ENCODE measurements at regions not wholly inside any gene's neighbourhood (a gene's known extent, or its start where the extent isn't known, plus 50 kb on each side); places are given as distances from the start of the nearest gene placed in this dataset.
"Not testable (repeated sequence)": the region's sequence is repeated elsewhere in the genome, so short reads cannot be mapped to it uniquely, and the experiment has no call there.

- CTCF ChIA-PET: no interaction called here
- H3K36me3 Mint-ChIP-seq (ENCODE audit: low read depth): no peaks in the 10 kb centered on the region
- H3K27me3 Mint-ChIP-seq (ENCODE audit: low read depth): no peaks in the 10 kb centered on the region
- DNase-seq (no peak), ATAC-seq (no peak)
- H3K4me3 Mint-ChIP-seq: no peak overlapping the region
- H3K9me3 Mint-ChIP-seq (ENCODE audit: insufficient read depth): peaks cover 4% of the 10 kb centered on the region
- H3K4me1 Mint-ChIP-seq (ENCODE audit: low read depth): no peaks in the 10 kb centered on the region
- POLR2A ChIA-PET: no interaction called here
- H3K27ac Mint-ChIP-seq: no peak overlapping the region
These were observed 914.5 kb downstream of the STIM2 start for GRCh38 chr4:27775156-27775555.

GRCh38 chr4:27779827-27780226 lies 919.2 kb downstream of the STIM2 start:
- ChIA-PET POLR2A (no interaction called here), CTCF (no interaction called here)
- no peak overlapping the region for H3K4me3 Mint-ChIP-seq
- H3K27ac Mint-ChIP-seq: no peak overlapping the region
- H3K27me3 Mint-ChIP-seq (ENCODE audit: low read depth): no peaks in the 10 kb centered on the region
- H3K4me1 Mint-ChIP-seq (ENCODE audit: low read depth): no peaks in the 10 kb centered on the region
- DNase-seq: no peak
- no peak for ATAC-seq
- H3K9me3 Mint-ChIP-seq (ENCODE audit: insufficient read depth): peaks cover 4% of the 10 kb centered on the region
- no peaks in the 10 kb centered on the region for H3K36me3 Mint-ChIP-seq (ENCODE audit: low read depth)

- DNase-seq: no peak
- no peaks in the 10 kb centered on the region for H3K4me1 Mint-ChIP-seq (ENCODE audit: low read depth)
- H3K27ac Mint-ChIP-seq: no peak overlapping the region
- no peaks in the 10 kb centered on the region for H3K27me3 Mint-ChIP-seq (ENCODE audit: low read depth)
- CTCF ChIA-PET: no interaction called here
- H3K36me3 Mint-ChIP-seq (ENCODE audit: low read depth): no peaks in the 10 kb centered on the region
- H3K9me3 Mint-ChIP-seq (ENCODE audit: insufficient read depth): no peaks in the 10 kb centered on the region
- POLR2A ChIA-PET: no interaction called here
- no peak for ATAC-seq
- H3K4me3 Mint-ChIP-seq: no peak overlapping the region
These were observed 926.6 kb downstream of the STIM2 start for GRCh38 chr4:27787195-27787594.

GRCh38 chr4:27789773-27790172 lies 929.1 kb downstream of the STIM2 start:
- H3K36me3 Mint-ChIP-seq (ENCODE audit: low read depth): no peaks in the 10 kb centered on the region
- no peaks in the 10 kb centered on the region for H3K4me1 Mint-ChIP-seq (ENCODE audit: low read depth)
- ChIA-PET CTCF (no interaction called here), POLR2A (no interaction called here)
- no peaks in the 10 kb centered on the region for H3K9me3 Mint-ChIP-seq (ENCODE audit: insufficient read depth)
- DNase-seq: no peak
- H3K27me3 Mint-ChIP-seq (ENCODE audit: low read depth): no peaks in the 10 kb centered on the region
- ATAC-seq: no peak
- H3K27ac Mint-ChIP-seq: no peak overlapping the region
- no peak overlapping the region for H3K4me3 Mint-ChIP-seq

- Mint-ChIP-seq H3K27me3 (ENCODE audit: low read depth) (no peaks in the 10 kb centered on the region), H3K9me3 (ENCODE audit: insufficient read depth) (no peaks in the 10 kb centered on the region), H3K27ac (no peak overlapping the region), H3K36me3 (ENCODE audit: low read depth) (no peaks in the 10 kb centered on the region), H3K4me3 (no peak overlapping the region), H3K4me1 (ENCODE audit: low read depth) (no peaks in the 10 kb centered on the region)
- CTCF ChIA-PET: no interaction called here
- DNase-seq (no peak), ATAC-seq (no peak)
- POLR2A ChIA-PET: no interaction called here
These were observed 930.3 kb downstream of the STIM2 start for GRCh38 chr4:27790911-27791310.

- Mint-ChIP-seq H3K4me3 (no peak overlapping the region), H3K4me1 (ENCODE audit: low read depth) (no peaks in the 10 kb centered on the region), H3K9me3 (ENCODE audit: insufficient read depth) (no peaks in the 10 kb centered on the region), H3K36me3 (ENCODE audit: low read depth) (no peaks in the 10 kb centered on the region), H3K27ac (no peak overlapping the region), H3K27me3 (ENCODE audit: low read depth) (no peaks in the 10 kb centered on the region)
- POLR2A ChIA-PET: no interaction called here
- ATAC-seq: no peak
- DNase-seq: no peak
- CTCF ChIA-PET: no interaction called here
These were observed 931.0 kb downstream of the STIM2 start for GRCh38 chr4:27791640-27792039.

- H3K4me3 Mint-ChIP-seq: no peak overlapping the region
- POLR2A ChIA-PET: no interaction called here
- H3K9me3 Mint-ChIP-seq (ENCODE audit: insufficient read depth): peaks cover 9% of the 10 kb centered on the region
- H3K27ac Mint-ChIP-seq: no peak overlapping the region
- CTCF ChIA-PET: no interaction called here
- ATAC-seq (no peak), DNase-seq (no peak)
- no peaks in the 10 kb centered on the region for H3K4me1 Mint-ChIP-seq (ENCODE audit: low read depth)
- no peaks in the 10 kb centered on the region for H3K27me3 Mint-ChIP-seq (ENCODE audit: low read depth)
- H3K36me3 Mint-ChIP-seq (ENCODE audit: low read depth): no peaks in the 10 kb centered on the region
These were observed 946.6 kb downstream of the STIM2 start for GRCh38 chr4:27807207-27807606.

- CTCF ChIA-PET: no interaction called here
- no peak overlapping the region for H3K27ac Mint-ChIP-seq
- H3K9me3 Mint-ChIP-seq (ENCODE audit: insufficient read depth): peaks cover 13% of the 10 kb centered on the region
- no peaks in the 10 kb centered on the region for H3K36me3 Mint-ChIP-seq (ENCODE audit: low read depth)
- POLR2A ChIA-PET: no interaction called here
- no peaks in the 10 kb centered on the region for H3K4me1 Mint-ChIP-seq (ENCODE audit: low read depth)
- no peak for DNase-seq
- no peaks in the 10 kb centered on the region for H3K27me3 Mint-ChIP-seq (ENCODE audit: low read depth)
- H3K4me3 Mint-ChIP-seq: no peak overlapping the region
- no peak for ATAC-seq
These were observed 951.3 kb downstream of the STIM2 start for GRCh38 chr4:27811948-27812347.

- H3K4me3 Mint-ChIP-seq; H3K27ac Mint-ChIP-seq; ATAC-seq; H3K4me1 Mint-ChIP-seq (ENCODE audit: low read depth); POLR2A ChIA-PET; CTCF ChIA-PET; H3K36me3 Mint-ChIP-seq (ENCODE audit: low read depth); H3K27me3 Mint-ChIP-seq (ENCODE audit: low read depth); DNase-seq: not testable (repeated sequence)
- peaks cover 13% of the 10 kb centered on the region for H3K9me3 Mint-ChIP-seq (ENCODE audit: insufficient read depth)
These were observed 952.6 kb downstream of the STIM2 start for GRCh38 chr4:27813226-27813625.

- CTCF ChIA-PET; H3K4me3 Mint-ChIP-seq; H3K4me1 Mint-ChIP-seq (ENCODE audit: low read depth); DNase-seq; ATAC-seq; H3K36me3 Mint-ChIP-seq (ENCODE audit: low read depth); H3K27me3 Mint-ChIP-seq (ENCODE audit: low read depth); POLR2A ChIA-PET; H3K27ac Mint-ChIP-seq: not testable (repeated sequence)
- peaks cover 18% of the 10 kb centered on the region for H3K9me3 Mint-ChIP-seq (ENCODE audit: insufficient read depth)
These were observed 953.2 kb downstream of the STIM2 start for GRCh38 chr4:27813699-27814425.

- Mint-ChIP-seq H3K4me1 (ENCODE audit: low read depth) (no peaks in the 10 kb centered on the region), H3K27me3 (ENCODE audit: low read depth) (no peaks in the 10 kb centered on the region)
These were observed 958.6 kb downstream of the STIM2 start for GRCh38 chr4:27819246-27819645.

GRCh38 chr4:27828843-27829242 lies 968.2 kb downstream of the STIM2 start:
- Mint-ChIP-seq H3K4me1 (ENCODE audit: low read depth) (no peaks in the 10 kb centered on the region), H3K4me3 (no peak overlapping the region), H3K27me3 (ENCODE audit: low read depth) (no peaks in the 10 kb centered on the region), H3K27ac (no peak overlapping the region), H3K36me3 (ENCODE audit: low read depth) (no peaks in the 10 kb centered on the region), H3K9me3 (ENCODE audit: insufficient read depth) (peaks cover 6% of the 10 kb centered on the region)
- no peak for DNase-seq
- ChIA-PET POLR2A (no interaction called here), CTCF (no interaction called here)
- ATAC-seq: no peak

More at GRCh38 chr4:27819246-27819645, 958.6 kb downstream of the STIM2 start:
- H3K27ac Mint-ChIP-seq: no peak overlapping the region
- ChIA-PET CTCF (no interaction called here), POLR2A (no interaction called here)
- H3K9me3 Mint-ChIP-seq (ENCODE audit: insufficient read depth): peaks cover 8% of the 10 kb centered on the region
- no peak for ATAC-seq
- H3K36me3 Mint-ChIP-seq (ENCODE audit: low read depth): no peaks in the 10 kb centered on the region
- no peak overlapping the region for H3K4me3 Mint-ChIP-seq
- DNase-seq: no peak

- no peaks in the 10 kb centered on the region for H3K36me3 Mint-ChIP-seq (ENCODE audit: low read depth)
- CTCF ChIA-PET: no interaction called here
- no peak overlapping the region for H3K4me3 Mint-ChIP-seq
- POLR2A ChIA-PET: no interaction called here
- H3K4me1 Mint-ChIP-seq (ENCODE audit: low read depth): no peaks in the 10 kb centered on the region
- DNase-seq (no peak), ATAC-seq (no peak)
- no peaks in the 10 kb centered on the region for H3K27me3 Mint-ChIP-seq (ENCODE audit: low read depth)
- no peak overlapping the region for H3K27ac Mint-ChIP-seq
- H3K9me3 Mint-ChIP-seq (ENCODE audit: insufficient read depth): peaks cover 4% of the 10 kb centered on the region
These were observed 969.6 kb downstream of the STIM2 start for GRCh38 chr4:27830251-27830650.

All from activated CD8-positive, alpha-beta T cell treated with anti-CD3 and anti-CD28 coated beads, Interleukin-2, amount 10 ng/mL, durations not matched to agents 7 days and 5 days (primary cell).